Mesendoderm (in vitro differentiated cells): ENCODE measurements at regions not wholly inside any gene's neighbourhood (a gene's known extent, or its start where the extent isn't known, plus 50 kb on each side); places are given as distances from the start of the nearest gene placed in this dataset.
A peak's percentile ranks its signal among the peaks of the same experiment; 100 is the strongest.

Experiments used
- DNase-seq: peaks from one replicate; pipeline ENCODE4 v3.0.0; 2013
- H2AK5ac ChIP-seq: 2 replicates; pipeline ENCODE4 v1.6.1; 2013; ENCODE audit warnings: low read length, inconsistent platforms
- H2BK120ac ChIP-seq: 2 replicates; pipeline ENCODE4 v1.6.1; 2013; ENCODE audit warnings: low read depth, mild to moderate bottlenecking, low read length, moderate library complexity, mixed read lengths
- H2BK15ac ChIP-seq: replicated peaks from 2 replicates; pipeline ENCODE4 v1.6.1; 2013; ENCODE audit warnings: low read depth, mild to moderate bottlenecking, moderate library complexity
- H2BK5ac ChIP-seq: 2 replicates; pipeline ENCODE4 v1.6.1; 2013; ENCODE audit warnings: low read length, inconsistent platforms
- H3K18ac ChIP-seq: 2 replicates; pipeline ENCODE4 v1.6.1; 2013; ENCODE audit warnings: mild to moderate bottlenecking, low read length, mixed read lengths
- H3K23ac ChIP-seq: one replicate; pipeline ENCODE4 v1.6.1; 2013; ENCODE audit warnings: low read length
- H3K27ac ChIP-seq: 2 replicates; pipeline ENCODE4 v1.5.1; 2013; ENCODE audit warnings: low read depth, mild to moderate bottlenecking, inconsistent platforms, low read length, moderate library complexity
- H3K27me3 ChIP-seq: 2 replicates; pipeline ENCODE4 v1.6.1; 2013; ENCODE audit warnings: low read length, control low read depth, mild to moderate bottlenecking, inconsistent platforms; ENCODE audit not compliant: insufficient read depth, poor library complexity
- H3K36me3 ChIP-seq: 2 replicates; pipeline ENCODE4 v1.6.1; 2013; ENCODE audit warnings: low read length, inconsistent platforms; ENCODE audit not compliant: control insufficient read depth, insufficient read depth
- H3K4ac ChIP-seq: one replicate; pipeline ENCODE4 v1.6.1; 2013; ENCODE audit warnings: low read depth, mild to moderate bottlenecking, low read length, moderate library complexity
- H3K4me1 ChIP-seq: 2 replicates; pipeline ENCODE4 v1.6.1; 2013; ENCODE audit warnings: low read depth, low read length, inconsistent platforms; ENCODE audit not compliant: control insufficient read depth
- H3K4me2 ChIP-seq: 2 replicates; pipeline ENCODE4 v1.6.1; 2013; ENCODE audit warnings: low read length
- H3K4me3 ChIP-seq: 2 replicates; pipeline ENCODE4 v1.5.1; 2013; ENCODE audit warnings: mild to moderate bottlenecking, low read length
- H3K56ac ChIP-seq: one replicate; pipeline ENCODE4 v1.6.1; 2013; ENCODE audit warnings: low read length
- H3K79me1 ChIP-seq: 2 replicates; pipeline ENCODE4 v1.6.1; 2013; ENCODE audit warnings: low read length, inconsistent platforms
- H3K79me2 ChIP-seq: 2 replicates; pipeline ENCODE4 v1.6.1; 2013; ENCODE audit warnings: mild to moderate bottlenecking, low read length; ENCODE audit not compliant: control insufficient read depth, insufficient read depth
- H3K9ac ChIP-seq: 2 replicates; pipeline ENCODE4 v1.6.1; 2013; ENCODE audit warnings: low read length, inconsistent platforms
- H4K5ac ChIP-seq: one replicate; pipeline ENCODE4 v1.6.1; 2013; ENCODE audit warnings: low read length
- H4K8ac ChIP-seq: one replicate; pipeline ENCODE4 v1.6.1; 2013; ENCODE audit warnings: low read depth, mild to moderate bottlenecking, control low read depth, low read length, moderate library complexity
- WGBS: extraction: QIAGEN DNeasy Blood & Tissue Kit; methylation state at CpG from one replicate; pipeline ENCODE4 v1.1.7; 2013; ENCODE audit warnings: low lambda C conversion rate, missing lambda C conversion rate; ENCODE audit not compliant: insufficient coverage; ENCODE audit errors: extremely low coverage; 5-methylcytosine and 5-hydroxymethylcytosine counted together

- Histone ChIP-seq H3K4ac (no peak overlapping the region), H3K4me1 (no peaks in the 10 kb centered on the region), H2BK5ac (no peak overlapping the region), H3K79me2 (no peaks in the 10 kb centered on the region), H4K8ac (no peak overlapping the region), H2AK5ac (no peak overlapping the region), H3K79me1 (no peaks in the 10 kb centered on the region), H2BK15ac (no peak overlapping the region), H3K18ac (no peak overlapping the region), H3K56ac (no peak overlapping the region), H3K36me3 (no peaks in the 10 kb centered on the region), H3K9ac (no peak overlapping the region), H3K23ac (no peak overlapping the region), H3K27me3 (peaks cover 19% of the 10 kb centered on the region), H3K4me2 (peak overlapping the region; percentile 64), H2BK120ac (no peak overlapping the region), H3K4me3 (no peak overlapping the region), H3K27ac (no peak overlapping the region), H4K5ac (no peak overlapping the region)
- DNase-seq, result peak; percentile 29
- no CpG with 5 or more reads among the region's 42 CpGs for WGBS
Observed at GRCh38 chr6:30007132-30007764, 53.8 kb upstream of the POLR1H start.

DNA sequence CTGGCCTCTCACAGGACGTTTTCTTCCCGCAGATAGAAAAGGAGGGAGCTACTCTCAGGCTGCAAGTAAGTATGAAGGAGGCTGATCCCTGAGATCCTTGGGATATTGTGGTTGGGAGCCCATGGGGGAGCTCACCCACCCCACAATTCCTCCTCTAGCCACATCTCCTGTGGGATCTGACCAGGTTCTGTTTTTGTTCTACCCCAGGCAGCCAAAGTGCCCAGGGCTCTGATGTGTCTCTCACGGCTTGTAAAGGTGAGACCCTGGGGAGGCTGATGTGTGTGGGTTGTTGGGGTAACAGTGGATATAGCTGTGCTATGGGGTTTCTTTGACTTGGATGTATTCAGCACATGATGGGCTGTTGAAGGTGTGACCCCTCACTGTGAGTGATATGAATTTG is 52.0 kb upstream of the POLR1H start:
- H3K27me3 ChIP-seq, result peaks cover 19% of the 10 kb centered on the region
- H2BK120ac ChIP-seq, result no peak overlapping the region
- no peak overlapping the region for H3K4ac ChIP-seq
- H4K8ac ChIP-seq, result no peak overlapping the region
- no peaks in the 10 kb centered on the region for H3K36me3 ChIP-seq
- no peaks in the 10 kb centered on the region for H3K4me1 ChIP-seq
- H3K56ac ChIP-seq, result no peak overlapping the region
- H3K23ac ChIP-seq, result no peak overlapping the region
- DNase-seq, result no peak
- H2BK5ac ChIP-seq, result no peak overlapping the region
- no peaks in the 10 kb centered on the region for H3K79me2 ChIP-seq
- H4K5ac ChIP-seq, result no peak overlapping the region
- no peaks in the 10 kb centered on the region for H3K79me1 ChIP-seq
- WGBS, result no CpG with 5 or more reads among the region's 3 CpGs
- no peak overlapping the region for H3K4me2 ChIP-seq
- H2BK15ac ChIP-seq, result no peak overlapping the region
- H3K4me3 ChIP-seq, result no peak overlapping the region
- no peak overlapping the region for H3K9ac ChIP-seq
- no peak overlapping the region for H3K27ac ChIP-seq
- H3K18ac ChIP-seq, result no peak overlapping the region
- no peak overlapping the region for H2AK5ac ChIP-seq
